ENCODE measurements at regions not wholly inside any gene's neighbourhood (a gene's known extent, or its start where the extent isn't known, plus 50 kb on each side); places are given as distances from the start of the nearest gene placed in this dataset.

DNA sequence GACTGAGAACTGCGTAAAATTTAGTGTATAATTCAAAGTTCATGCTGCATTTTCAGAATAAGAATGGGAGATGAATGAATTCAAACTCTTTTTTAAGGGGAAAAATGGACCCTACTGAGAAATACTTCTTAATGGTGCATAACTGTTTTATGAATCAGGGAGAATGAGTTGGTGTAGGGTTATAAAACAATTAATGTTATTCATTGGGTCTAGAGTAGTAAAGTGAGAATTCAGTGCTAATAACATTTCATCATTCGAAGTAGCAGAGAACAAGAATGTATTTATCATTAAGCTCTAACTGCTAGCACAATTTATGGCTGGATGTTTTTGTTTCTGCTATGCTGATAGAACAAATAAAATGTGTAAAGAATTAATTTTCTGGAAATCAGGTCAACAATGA is 310.2 kb downstream of the SLITRK5 start:
- no peak overlapping the region for H3K27ac ChIP-seq (ENCODE audit: low read depth, low read length)
- TF ChIP-seq CTCF (IDR thresholded peaks at IDR 0.05; ENCODE audit: insufficient read depth, low read length, poor library complexity, severe bottlenecking) = no peak
- no peak for TF ChIP-seq EZH2phosphoT487 (conservative IDR thresholded peaks at IDR 0.05; ENCODE audit: low read length)
- no peaks in the 10 kb centered on the region for H4K20me1 ChIP-seq (ENCODE audit: low read depth, low read length)
- no peak overlapping the region for H3K9ac ChIP-seq (ENCODE audit: low read length)
- no peaks in the 10 kb centered on the region for H3F3A ChIP-seq (ENCODE audit: insufficient read depth)
- H3K79me2 ChIP-seq (ENCODE audit: insufficient read depth, low read length) = no peaks in the 10 kb centered on the region
- H3K4me3 ChIP-seq (ENCODE audit: insufficient read depth, low read length, poor library complexity, severe bottlenecking) = no peak overlapping the region
- no peak overlapping the region for H3K4me2 ChIP-seq (ENCODE audit: low read depth, low read length, poor library complexity, severe bottlenecking)
- H3K9me3 ChIP-seq (ENCODE audit: insufficient read depth, low read length) = 0 out of 2 replicates have a peak, but pooled peaks cover 5% of the 10 kb centered on the region
- no peaks in the 10 kb centered on the region for H3K36me3 ChIP-seq (ENCODE audit: low read length)
- H2AFZ ChIP-seq (ENCODE audit: low read depth, low read length, severe bottlenecking) = no peak overlapping the region
- H3K27me3 ChIP-seq (ENCODE audit: low read length) = no peaks in the 10 kb centered on the region
- no peaks in the 10 kb centered on the region for H3K9me2 ChIP-seq (replicated peaks; ENCODE audit: insufficient read depth, low read length)

DNA sequence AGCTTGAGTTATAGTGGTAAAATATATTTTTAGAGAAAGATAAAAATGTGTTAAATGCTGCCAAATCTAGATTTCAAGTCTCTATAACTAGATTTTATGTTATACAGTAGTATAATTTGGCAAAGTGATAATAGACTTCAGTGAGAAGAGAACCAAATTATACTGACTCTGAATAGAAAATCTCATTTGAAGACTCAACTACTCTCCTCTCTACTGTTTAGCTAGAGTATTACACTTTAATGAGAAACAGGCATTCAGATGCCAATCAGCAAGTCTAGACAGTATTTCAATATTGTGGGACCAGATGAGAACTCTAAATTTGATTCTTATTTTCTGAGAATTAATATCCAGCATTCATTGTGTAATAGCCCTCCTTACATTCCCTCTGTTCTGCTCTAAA is 311.2 kb downstream of the SLITRK5 start:
- H3K4me3 ChIP-seq (ENCODE audit: insufficient read depth, low read length, poor library complexity, severe bottlenecking) = no peak overlapping the region
- no peaks in the 10 kb centered on the region for H4K20me1 ChIP-seq (ENCODE audit: low read depth, low read length)
- 0 out of 2 replicates have a peak, but pooled peaks cover 5% of the 10 kb centered on the region for H3K9me3 ChIP-seq (ENCODE audit: insufficient read depth, low read length)
- no peaks in the 10 kb centered on the region for H3F3A ChIP-seq (ENCODE audit: insufficient read depth)
- H2AFZ ChIP-seq (ENCODE audit: low read depth, low read length, severe bottlenecking) = no peak overlapping the region
- H3K9ac ChIP-seq (ENCODE audit: low read length) = no peak overlapping the region
- no peaks in the 10 kb centered on the region for H3K9me2 ChIP-seq (replicated peaks; ENCODE audit: insufficient read depth, low read length)
- H3K79me2 ChIP-seq (ENCODE audit: insufficient read depth, low read length) = no peaks in the 10 kb centered on the region
- no peak for TF ChIP-seq EZH2phosphoT487 (conservative IDR thresholded peaks at IDR 0.05; ENCODE audit: low read length)
- no peak for TF ChIP-seq CTCF (IDR thresholded peaks at IDR 0.05; ENCODE audit: insufficient read depth, low read length, poor library complexity, severe bottlenecking)
- no peaks in the 10 kb centered on the region for H3K36me3 ChIP-seq (ENCODE audit: low read length)
- H3K27me3 ChIP-seq (ENCODE audit: low read length) = no peaks in the 10 kb centered on the region
- H3K4me2 ChIP-seq (ENCODE audit: low read depth, low read length, poor library complexity, severe bottlenecking) = no peak overlapping the region
- no peak overlapping the region for H3K27ac ChIP-seq (ENCODE audit: low read depth, low read length)

DNA sequence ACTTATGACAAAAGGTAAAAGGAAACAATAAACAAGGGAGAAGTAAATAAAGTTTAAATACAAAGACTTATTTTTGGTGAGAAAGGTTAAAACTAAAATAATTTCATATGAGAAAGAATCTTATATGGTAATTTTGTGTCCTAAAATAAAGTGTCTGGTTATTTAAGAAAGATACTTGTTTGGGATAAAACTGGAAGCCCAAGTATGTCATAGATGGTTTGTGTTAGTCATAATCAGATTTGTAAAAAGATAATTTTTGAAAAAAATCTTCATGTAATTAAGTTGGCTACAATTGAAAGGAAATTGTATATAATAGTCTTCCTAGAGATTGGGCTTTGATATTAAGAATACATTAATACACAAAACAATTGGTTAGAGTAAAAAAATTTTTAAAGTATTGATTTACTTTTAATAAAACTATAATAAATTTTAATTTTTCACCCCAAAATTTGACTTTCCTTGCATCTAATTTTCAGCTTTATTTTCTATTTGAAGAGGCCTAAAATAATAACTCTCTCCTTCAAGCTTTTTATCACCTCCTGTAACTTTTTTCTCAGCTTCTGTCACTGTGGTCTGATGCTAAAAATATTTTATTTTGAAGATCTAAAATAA is 315.6 kb downstream of the SLITRK5 start:
- Histone ChIP-seq H3K27ac (ENCODE audit: low read depth, low read length) (no peak overlapping the region), H3K79me2 (ENCODE audit: insufficient read depth, low read length) (no peaks in the 10 kb centered on the region), H3K4me3 (ENCODE audit: insufficient read depth, low read length, poor library complexity, severe bottlenecking) (no peak overlapping the region), H3K9me3 (ENCODE audit: insufficient read depth, low read length) (0 out of 2 replicates have a peak, but pooled peaks cover 5% of the 10 kb centered on the region), H3K27me3 (ENCODE audit: low read length) (no peaks in the 10 kb centered on the region), H3K4me2 (ENCODE audit: low read depth, low read length, poor library complexity, severe bottlenecking) (no peak overlapping the region), H3F3A (ENCODE audit: insufficient read depth) (no peaks in the 10 kb centered on the region), H3K9me2 (replicated peaks; ENCODE audit: insufficient read depth, low read length) (no peaks in the 10 kb centered on the region), H2AFZ (ENCODE audit: low read depth, low read length, severe bottlenecking) (no peak overlapping the region), H3K9ac (ENCODE audit: low read length) (no peak overlapping the region), H4K20me1 (ENCODE audit: low read depth, low read length) (no peaks in the 10 kb centered on the region), H3K36me3 (ENCODE audit: low read length) (no peaks in the 10 kb centered on the region)
- TF ChIP-seq CTCF (IDR thresholded peaks at IDR 0.05; ENCODE audit: insufficient read depth, low read length, poor library complexity, severe bottlenecking) = no peak
- no peak for TF ChIP-seq EZH2phosphoT487 (conservative IDR thresholded peaks at IDR 0.05; ENCODE audit: low read length)
